HG02678 (cell line): ENCODE measurements at regions not wholly inside any gene's neighbourhood (a gene's known extent, or its start where the extent isn't known, plus 50 kb on each side); places are given as distances from the start of the nearest gene placed in this dataset.

Experiments
- ATAC-seq: cut with Tn5 transposase; IDR thresholded peaks from one replicate; pipeline ENCODE4 v1.9.1; 2021; ENCODE audit warnings: mild to moderate bottlenecking, moderate library complexity; ENCODE audit not compliant: unreplicated experiment

- ATAC-seq = no peak
Observed at GRCh38 chr10:21212912-21213311, 312.6 kb downstream of the SKIDA1 start.

DNA sequence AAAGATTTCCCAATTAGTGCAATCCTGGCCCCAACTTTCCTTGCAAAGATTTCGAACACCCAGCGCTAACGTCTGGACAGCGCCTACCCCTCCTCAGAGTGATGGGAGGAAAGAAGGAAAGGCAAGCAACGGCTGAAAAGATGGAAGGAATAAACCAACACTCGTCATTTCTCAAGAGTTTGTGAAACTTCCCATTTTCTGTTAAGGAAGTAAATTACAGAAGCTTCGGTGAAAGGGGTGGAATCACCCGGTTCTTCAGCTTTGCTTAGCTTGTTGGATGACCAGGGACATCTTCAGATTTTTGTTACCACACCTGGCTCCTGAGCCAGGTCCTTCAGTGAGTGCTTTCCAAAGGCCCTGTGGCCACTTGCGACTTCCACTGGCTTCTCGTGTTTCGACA, 313.1 kb downstream of the SKIDA1 start:
- no peak for ATAC-seq

DNA sequence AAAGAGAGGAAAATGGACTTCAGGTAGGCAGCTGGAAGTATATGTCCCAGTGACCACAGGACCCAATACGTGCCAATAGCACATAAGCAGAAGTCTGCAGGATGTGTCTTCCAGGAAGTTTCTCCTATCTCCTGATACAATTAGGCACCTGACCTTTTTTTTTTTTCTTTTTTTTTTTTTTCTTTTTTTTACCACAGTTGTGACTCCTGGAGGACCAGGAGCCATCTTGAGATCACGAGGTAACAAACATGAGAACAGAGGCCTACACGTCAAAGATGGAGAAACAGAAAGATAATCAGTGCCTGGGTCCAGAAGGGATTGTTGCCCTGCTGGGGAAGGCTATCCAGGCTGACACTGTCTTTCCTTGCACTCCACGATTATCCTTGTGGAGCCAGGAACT, 312.4 kb upstream of the NEBL start:
- ATAC-seq = no peak

DNA sequence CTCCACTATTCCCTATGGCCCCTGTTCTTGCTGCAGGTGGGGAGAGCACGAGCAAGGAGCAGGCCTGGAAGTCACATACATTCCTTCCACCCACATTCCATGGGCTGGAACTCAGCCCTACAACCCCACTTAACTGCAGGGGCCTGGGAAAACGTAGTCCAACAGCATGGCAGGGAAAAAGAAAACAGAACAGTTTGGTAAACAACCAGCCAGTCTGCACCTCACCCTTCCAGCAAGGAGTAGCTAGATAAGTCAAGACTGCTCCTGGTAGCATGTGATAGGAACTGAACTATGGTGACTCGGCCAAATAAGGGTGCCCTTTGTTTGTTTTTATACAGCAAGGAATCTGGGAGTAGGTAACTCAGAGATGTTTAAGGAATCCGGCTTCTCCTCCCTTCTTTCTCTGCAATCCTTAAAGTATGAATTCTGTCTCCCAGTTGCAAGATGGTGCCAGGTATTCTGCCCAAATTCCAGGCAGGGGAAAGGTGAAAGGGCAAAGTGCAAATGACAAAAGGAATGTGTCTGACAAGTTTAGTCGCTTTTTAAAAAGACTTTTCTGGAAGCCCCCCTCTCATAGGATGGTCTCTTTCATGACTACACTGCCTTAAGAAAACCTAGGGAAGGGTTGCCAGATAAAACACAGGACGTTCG, 311.7 kb upstream of the NEBL start:
- ATAC-seq = no peak

- ATAC-seq = no peak
Observed at GRCh38 chr10:21207852-21208646, 310.9 kb upstream of the NEBL start.

- no peak for ATAC-seq
Observed at GRCh38 chr10:21205328-21205727, 308.2 kb upstream of the NEBL start.

DNA sequence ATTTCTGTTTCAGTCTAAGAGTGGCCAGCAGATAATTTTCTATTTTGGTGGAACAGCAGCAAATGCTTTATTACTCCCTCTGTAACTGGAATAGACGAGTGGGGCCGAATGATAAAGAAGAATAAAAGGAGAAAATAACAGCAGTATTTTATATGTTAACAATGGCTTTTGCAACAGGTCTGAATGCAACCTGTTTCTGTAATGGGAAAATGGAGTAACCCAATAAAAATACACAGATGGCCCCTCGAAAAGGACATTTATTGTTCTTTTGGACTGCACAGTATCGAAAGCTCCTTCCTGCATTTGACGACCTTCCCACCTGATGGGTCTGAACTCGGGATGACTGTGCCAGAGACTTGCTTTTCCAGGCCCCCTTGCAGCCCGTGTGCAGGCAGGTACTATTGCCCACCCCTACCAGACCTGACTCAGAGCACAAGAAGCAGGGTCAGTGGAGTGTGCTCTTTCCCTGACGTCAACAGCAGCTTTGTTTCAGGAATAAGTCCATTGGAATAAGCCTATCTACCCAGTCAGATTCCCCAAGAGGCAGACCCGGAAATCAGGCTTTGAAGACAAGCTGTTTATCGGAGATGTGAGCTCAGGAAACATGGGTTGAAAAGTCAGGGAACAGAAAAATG, 306.5 kb upstream of the NEBL start:
- no peak for ATAC-seq

DNA sequence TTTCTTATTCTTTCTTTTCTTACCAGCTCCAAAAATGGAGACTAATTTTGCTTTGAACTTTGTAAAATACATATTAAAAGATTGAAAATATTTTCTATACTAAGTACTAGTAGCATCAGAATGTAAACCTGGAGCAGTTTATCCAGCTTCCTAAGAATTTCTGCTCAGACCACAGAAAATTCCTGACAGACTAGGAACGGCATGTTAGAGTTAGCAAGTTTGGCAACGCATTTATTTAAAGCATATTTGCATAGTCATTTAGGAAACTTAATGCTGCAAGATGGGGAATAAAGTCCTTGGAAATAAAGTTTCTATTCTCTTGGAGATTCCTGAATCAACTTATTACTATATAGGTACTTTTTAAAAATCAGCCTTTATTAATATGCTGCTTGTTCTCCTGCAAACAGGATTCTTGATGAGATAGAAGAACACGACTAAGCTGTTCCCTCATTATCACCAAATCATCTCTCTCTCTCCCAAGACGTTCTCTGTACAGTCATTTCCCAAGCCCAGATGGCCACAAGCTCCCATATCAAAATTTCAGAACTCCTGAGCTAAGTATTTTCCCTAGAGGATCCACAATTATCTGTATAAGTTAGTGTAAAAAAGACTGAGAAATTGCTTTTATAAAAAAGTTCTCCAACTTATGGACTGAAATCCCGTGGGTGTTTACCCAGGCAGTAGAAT, 305.8 kb upstream of the NEBL start:
- ATAC-seq = no peak

GRCh38 chr10:21199501-21199900, 302.4 kb upstream of the NEBL start:
- ATAC-seq = no peak

GRCh38 chr10:21197838-21198237, 300.7 kb upstream of the NEBL start:
- ATAC-seq = no peak

DNA sequence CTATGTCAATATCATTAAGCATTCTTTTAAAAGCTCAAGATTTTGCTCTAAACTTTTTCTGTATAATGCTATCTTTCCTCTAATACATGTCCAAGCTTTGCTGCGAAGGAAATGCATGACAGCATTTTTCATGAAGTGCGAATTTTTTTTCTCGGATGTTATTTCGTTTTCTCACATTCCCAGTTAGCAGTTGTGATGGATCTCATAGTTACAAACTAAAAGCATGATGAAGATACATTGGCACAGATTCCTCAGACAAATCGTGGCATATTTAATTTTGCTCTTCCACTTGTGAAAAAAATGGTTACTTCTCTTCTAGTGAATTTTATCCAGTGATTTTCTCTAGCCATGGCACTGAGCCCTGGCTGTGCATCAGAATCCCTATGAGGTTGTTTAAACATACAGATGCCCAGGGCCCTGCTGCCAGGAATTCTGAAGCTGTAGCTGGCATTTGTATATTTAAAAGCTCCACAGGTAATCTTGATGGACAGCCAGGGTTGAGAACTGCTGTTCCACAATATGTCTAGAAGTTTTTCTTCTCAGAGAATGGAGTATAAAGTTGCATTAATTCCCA, 299.8 kb upstream of the NEBL start:
- no peak for ATAC-seq

DNA sequence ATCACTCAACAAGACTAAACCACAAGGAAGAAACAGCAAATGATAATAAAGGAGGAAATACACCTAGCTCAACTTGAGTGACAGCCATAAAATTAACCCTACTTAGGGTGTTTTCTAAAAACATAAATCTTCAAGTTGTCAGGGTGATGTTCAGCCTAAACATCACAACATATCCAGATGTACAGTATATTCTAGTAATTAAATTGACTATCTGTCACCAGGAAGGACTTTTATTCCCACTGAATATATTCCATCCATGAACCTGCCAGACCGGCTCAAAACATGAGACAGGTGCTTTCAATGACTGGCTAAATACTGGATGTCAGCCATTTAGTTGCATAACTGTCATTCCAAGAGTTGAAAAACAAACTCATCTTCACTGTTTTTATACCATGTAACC, 298.1 kb upstream of the NEBL start:
- no peak for ATAC-seq

- no peak for ATAC-seq
Observed at GRCh38 chr10:21194510-21194993, 297.4 kb upstream of the NEBL start.

GRCh38 chr10:21193196-21193595, 296.1 kb upstream of the NEBL start:
- no peak for ATAC-seq

- no peak for ATAC-seq
Observed at GRCh38 chr10:21191512-21191911, 294.4 kb upstream of the NEBL start.

DNA sequence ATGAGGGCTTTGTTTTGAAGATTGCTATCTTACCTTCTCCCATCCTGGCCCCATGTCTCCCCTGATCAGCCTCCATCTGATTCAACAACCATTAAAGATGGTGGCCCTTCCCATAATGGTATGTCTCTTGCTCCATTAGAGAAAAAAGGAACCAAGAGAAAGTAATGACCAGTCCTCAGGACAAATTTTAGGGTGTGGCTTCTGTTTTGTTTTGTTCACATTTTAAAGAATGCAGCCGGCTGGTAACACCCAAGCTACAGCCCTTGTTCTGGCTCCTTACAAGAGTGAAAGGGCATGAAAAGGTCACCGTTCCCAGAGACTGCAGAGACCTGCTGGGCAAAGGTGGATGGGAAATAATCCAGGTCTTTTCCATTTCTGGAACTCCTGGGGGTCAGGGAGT, 287.9 kb upstream of the NEBL start:
- ATAC-seq = no peak

GRCh38 chr10:21184216-21184615, 287.1 kb upstream of the NEBL start:
- no peak for ATAC-seq

DNA sequence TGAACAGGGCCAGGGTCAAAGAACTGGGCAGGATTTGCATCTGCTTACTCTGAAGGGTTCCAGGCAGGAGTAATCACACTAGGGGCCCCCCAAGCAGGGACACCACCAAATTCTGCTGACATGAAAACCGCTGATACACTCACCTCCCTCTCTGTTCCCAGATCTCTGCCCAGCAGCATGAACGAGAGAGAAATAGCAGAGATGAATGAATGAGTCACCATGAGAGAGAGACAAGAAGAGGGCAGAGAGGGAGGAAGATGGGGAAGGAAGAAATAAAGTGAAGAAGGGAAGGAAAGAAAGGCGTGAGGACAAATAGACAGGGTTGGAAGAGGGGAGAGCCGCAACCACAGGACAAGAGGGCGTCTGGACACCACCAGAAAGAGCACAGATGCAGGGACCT, 285.9 kb upstream of the NEBL start:
- no peak for ATAC-seq

DNA sequence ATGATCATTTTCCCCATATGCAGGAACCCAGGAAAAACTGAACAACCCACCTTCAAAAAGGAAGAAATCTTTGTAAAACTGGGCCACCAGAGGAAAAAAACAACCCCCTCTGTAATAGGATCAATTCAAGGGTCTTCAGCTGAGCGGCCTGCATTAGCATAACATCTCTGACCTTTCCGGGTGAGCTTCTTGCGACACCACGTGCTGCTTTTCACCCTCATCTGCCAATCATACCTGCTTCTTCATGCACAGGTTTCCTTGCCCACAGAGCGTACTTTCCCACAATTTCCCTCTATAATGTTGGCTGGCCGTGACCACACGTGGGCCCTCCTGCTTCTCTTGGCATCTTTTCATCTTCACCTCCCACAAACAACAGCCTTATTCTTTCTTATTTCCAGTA, 284.3 kb upstream of the NEBL start:
- ATAC-seq = no peak

GRCh38 chr10:21180604-21181003, 283.5 kb upstream of the NEBL start:
- no peak for ATAC-seq

DNA sequence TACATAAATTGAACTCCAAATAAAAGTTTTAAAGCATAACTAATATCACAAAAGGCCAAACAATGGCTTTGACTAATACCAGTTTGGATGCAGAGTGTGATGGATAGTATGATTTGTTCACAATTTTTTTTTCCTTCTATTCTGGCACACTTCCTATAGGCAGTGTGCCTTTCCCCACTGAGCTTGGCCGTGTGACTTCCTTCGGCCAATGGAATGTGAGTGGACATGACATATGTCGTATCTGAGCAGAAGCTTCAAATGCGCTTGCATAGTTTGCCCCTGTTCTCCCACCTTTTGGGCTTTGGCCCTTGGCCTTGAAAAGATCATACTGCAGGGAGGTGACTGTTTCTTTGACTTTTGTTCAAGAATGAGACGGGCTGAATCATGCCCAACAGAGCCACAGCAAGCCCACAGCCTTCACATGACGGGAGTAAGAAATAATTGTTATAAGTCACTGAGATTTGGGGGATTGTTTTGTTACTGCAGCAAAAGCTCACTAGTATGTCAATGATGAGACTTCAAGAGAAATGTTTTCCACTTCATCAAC, 279.9 kb upstream of the NEBL start:
- no peak for ATAC-seq
